HG02610 (cell line): ENCODE measurements at regions not wholly inside any gene's neighbourhood (a gene's known extent, or its start where the extent isn't known, plus 50 kb on each side); places are given as distances from the start of the nearest gene placed in this dataset.
"Not testable (repeated sequence)": the region's sequence is repeated elsewhere in the genome, so short reads cannot be mapped to it uniquely, and the experiment has no call there.

Experiments used
- ATAC-seq: cut with Tn5 transposase; IDR thresholded peaks from one replicate; pipeline ENCODE4 v1.9.1; 2021; ENCODE audit warnings: mild to moderate bottlenecking, moderate library complexity; ENCODE audit not compliant: unreplicated experiment

GRCh38 chr2:106293271-106293783 is 99.2 kb upstream of the UXS1 start:
- ATAC-seq, result no peak

DNA sequence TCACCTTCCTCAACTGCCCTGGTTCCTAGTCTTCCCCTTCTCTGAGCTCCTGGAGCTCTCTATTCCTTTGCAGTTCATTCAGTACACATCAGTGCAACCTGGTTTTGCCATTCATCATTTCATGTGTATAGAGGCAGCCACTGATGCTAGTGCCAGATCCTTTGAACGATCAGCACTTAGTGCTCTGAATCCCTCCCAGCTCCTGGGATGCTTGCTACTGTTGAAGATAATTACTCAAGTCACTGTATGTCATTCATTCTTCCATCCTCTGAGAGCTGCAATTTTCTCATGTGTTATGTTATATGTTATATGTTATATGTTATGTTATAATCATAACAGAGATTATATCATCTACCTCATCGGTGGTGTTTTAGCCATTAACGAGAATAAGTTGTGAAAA is 98.5 kb upstream of the UXS1 start:
- ATAC-seq, result no peak

DNA sequence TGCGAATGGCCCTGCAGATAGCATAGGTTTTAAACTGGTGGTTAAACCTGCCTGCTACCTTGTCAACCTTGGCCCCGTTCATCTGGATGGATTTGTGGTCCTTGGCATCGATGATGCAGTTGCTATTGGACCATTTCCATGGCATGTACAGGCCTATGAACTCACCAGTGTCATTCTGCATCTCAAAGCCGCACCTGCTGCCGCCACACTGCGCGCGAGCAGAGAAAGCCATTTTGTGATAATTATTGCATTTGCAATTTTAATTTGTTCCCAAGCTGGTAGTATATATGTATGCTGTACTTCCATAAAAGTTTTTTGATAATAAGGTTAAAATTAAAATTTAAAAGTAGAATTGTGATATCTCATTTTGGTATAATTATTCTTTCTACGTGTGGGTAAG is 94.8 kb upstream of the UXS1 start:
- ATAC-seq, result no peak

- no peak for ATAC-seq
Observed at GRCh38 chr2:106285237-106285829, 91.2 kb upstream of the UXS1 start.

DNA sequence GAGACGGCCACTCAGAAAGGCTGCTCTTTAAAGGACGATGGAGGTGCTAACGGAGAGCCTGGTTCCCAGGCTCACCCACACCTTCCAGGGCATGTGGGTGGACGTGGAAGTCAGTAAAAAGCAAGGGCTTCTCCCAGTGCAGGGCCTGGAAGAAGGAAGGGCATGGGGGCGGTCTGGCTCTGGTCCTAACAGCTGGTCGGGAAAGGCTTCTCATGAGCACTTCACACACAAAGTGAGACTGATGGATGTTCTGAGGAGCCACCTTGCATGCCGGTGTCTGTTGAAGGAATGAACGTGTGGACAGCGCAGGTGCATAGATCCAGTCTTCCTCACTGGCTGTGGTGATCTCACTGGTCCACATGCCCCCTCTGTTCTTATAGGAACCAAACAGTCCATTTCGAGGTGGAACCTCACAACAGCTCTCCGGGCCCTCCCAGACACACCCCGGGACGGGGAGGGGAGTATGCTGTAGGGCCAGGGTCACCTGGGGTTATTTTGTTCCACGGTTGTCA is 90.6 kb upstream of the UXS1 start:
- ATAC-seq, result no peak

DNA sequence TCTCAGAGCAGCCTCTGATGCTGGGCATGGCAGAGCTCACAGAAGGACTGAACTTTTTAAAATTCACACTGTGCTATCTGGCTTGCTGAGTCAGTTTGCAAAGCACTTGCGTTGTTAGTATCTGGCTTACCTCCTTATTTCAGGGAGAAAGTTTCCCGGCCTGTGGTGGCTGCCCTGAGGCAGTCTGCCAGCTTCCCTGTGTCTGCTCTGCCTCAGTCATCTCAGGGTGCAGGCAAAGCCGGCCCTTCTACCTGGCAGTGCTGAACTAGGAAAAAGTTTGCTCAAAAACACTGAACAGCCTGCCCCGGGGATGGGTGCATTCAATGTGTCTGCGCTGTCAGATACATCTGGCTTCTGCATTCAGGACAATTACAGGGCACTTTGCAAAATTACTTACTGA is 90.2 kb upstream of the UXS1 start:
- no peak for ATAC-seq

GRCh38 chr2:106283228-106284152 is 89.4 kb upstream of the UXS1 start:
- ATAC-seq, result not testable (repeated sequence)

- no peak for ATAC-seq
Observed at GRCh38 chr2:106282462-106283170, 88.5 kb upstream of the UXS1 start.

GRCh38 chr2:106281907-106282430 is 87.9 kb upstream of the UXS1 start:
- ATAC-seq, result not testable (repeated sequence)

GRCh38 chr2:106280722-106281446 is 86.8 kb upstream of the UXS1 start:
- no peak for ATAC-seq

DNA sequence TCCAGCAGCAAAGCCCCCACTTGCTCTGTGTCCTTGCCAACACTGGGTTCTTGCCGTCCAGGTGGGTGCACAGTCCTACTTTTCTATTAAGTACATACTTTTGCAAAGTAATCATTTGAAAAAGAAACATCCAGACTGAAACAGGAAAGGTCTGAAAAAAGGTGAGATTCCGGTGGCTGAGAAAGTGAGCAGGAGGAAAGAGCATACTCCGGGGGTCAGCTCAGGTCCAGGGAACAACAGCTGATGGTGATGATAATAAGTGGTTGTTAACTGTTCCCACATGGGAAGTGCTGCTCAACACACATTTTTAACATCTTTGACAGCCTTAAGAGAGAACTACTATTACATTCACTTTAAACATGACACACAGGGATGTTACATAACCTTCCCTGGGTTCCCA is 86.1 kb upstream of the UXS1 start:
- no peak for ATAC-seq

DNA sequence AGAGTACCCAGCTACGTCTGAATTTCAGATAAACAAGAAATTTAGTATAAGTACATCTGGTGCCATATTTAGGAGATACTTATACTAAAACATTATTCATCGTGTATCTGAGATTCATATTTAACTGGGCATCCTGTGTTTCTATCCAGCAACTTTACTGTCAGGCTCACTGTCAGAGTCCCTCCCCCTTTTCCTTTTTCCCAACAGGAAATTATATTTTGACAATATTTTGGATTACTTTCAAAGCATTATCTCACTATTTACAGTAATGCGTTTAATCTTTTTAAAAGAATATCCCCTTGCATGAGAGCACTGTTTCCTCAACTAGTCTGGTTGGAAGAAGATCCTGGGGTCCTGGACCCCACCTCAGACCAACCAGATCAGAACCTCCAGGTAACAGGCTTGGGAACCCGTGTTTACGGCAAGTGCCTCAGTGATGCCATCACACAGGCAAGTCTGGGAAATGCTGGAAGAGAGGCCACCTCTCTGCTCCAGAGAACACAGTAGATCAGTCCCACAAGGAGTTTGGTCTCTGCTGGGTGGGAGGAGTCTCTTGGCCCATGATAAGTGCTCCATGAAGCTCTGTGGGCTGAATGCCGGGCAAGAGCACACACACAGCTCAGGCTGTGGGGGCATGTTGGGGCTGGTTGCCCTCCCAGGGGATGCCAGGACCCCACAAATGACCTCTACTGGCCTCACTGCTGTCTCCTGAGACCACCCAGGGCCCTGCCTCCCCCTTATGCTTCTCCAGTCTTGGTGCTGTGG is 84.2 kb upstream of the UXS1 start:
- ATAC-seq, result no peak

- ATAC-seq, result no peak
Observed at GRCh38 chr2:106277426-106277825, 83.3 kb upstream of the UXS1 start.

- no peak for ATAC-seq
Observed at GRCh38 chr2:106275971-106276370, 81.9 kb upstream of the UXS1 start.

DNA sequence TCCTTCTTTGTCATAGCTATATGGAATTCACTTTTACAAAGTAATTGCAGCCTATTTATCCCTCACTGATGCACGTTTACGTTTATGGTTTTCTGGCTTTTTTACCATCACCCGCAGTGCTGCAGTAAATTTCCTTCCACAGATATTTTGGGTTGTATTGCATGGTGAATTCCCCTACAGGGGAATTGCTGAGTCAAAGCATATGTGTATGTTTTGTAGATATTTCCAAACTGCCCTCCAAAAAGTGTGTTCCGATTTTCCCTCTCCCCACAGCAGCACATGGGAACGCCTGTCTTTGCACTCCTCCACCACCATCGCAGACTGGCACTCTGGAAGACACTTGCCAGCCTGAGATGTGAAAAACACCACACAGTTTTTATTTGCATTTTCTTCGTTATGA is 80.6 kb upstream of the UXS1 start:
- no peak for ATAC-seq

- no peak for ATAC-seq
Observed at GRCh38 chr2:106272216-106272807, 78.2 kb upstream of the UXS1 start.

GRCh38 chr2:106270471-106270891 is 76.4 kb upstream of the UXS1 start:
- no peak for ATAC-seq

DNA sequence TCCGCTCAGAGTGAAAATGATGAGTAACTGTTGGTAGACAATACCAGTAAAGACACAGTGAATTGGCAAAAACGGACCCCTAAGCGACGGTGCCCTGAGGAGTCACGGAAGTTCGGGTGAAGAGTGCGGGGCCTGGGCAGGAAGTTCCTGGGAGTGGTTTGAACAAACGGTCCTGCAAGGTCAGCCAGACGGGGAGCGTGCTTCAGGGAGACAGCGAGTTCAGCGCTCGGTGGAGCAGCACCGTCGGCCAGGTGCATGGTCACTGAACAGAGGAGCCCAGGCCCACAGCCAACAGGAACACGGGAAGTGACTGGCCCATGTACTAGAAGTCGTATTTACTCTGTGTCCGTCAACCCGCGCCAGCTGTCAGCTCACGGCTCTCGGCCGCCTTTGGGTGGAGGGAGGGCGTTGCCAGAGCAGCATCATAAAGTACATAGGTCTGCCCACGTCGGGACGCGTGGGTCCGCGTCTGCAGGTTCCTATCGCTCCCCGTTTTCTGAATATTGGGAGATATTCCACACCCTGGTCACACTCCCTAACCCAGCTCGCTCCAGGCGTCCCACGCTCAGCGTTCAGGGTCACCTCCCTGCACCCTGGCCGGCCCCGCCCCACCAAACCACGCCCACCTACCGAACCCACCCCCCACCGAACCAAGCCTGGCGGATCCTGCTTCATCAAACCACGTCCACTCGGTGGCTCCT is 75.6 kb upstream of the UXS1 start:
- ATAC-seq, result peak; percentile 40

DNA sequence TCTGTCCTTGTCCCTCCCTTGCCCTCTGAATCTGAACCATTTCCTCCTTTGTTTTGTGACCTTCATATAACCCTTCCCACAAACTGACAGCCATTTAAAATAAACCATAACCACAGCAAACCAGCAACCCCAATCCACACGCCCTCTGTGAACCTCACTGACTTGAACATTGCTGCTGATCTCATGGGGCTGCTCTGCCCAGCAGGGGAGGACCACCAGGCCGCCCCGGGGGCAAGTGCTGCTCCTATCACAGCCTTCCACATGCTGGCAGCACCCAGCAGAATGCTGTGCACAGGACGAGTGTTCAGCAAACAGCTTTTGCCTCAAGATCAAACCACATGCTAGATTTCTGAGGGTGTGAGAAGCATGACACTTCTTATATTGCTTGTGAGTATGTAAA is 73.9 kb upstream of the UXS1 start:
- no peak for ATAC-seq
